Posterior vena cava (tissue), 2 donors: ENCODE measurements at regions not wholly inside any gene's neighbourhood (a gene's known extent, or its start where the extent isn't known, plus 50 kb on each side); places are given as distances from the start of the nearest gene placed in this dataset.
"Not testable (repeated sequence)": the region's sequence is repeated elsewhere in the genome, so short reads cannot be mapped to it uniquely, and the experiment has no call there.

Experiments
- DNase-seq: peaks from one replicate; pipeline ENCODE4 v3.0.0-alpha.2; 2020; ENCODE audit warnings: low spot score
- intact Hi-C, 2 donors: fragments of 100-400 bp; cut with DNase I; formaldehyde crosslinking; loops; one replicate each; pipeline versions ENCODE4 v1.14.1 to v1.14.2; 2022 to 2023
- donor health status: DM: yes; HTN: yes; CAD: no.
- donor health status: DM: yes; HTN: yes; CAD: no.

DNA sequence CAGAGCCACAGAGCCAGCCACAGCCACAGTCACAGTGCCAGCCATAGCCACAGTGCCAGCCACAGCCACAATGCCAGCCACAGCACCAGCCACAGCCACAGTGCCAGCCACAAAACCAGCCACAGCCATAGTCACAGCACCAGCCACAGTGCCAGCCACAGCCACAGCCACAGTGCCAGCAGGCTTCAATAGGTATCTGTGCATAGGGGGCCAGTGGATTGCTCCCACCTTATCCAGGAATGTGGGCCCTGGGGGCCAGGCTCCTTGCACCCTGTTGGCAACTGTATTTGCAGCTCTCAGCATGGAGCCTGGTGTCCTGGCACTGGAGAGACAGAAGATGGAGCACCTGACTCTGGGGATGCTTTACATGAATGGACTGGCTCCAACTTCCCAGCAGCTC, 111.7 kb upstream of the IRX2 start:
- peak; percentile 56 for DNase-seq
- intact Hi-C loops = no loop called here

- peak; percentile 50 for DNase-seq
- intact Hi-C loops = not testable (repeated sequence)
These were observed 110.7 kb upstream of the IRX2 start for GRCh38 chr5:2862176-2862575.

GRCh38 chr5:2861605-2862004, 110.1 kb upstream of the IRX2 start:
- intact Hi-C loops = no loop called here
- no peak for DNase-seq

DNA sequence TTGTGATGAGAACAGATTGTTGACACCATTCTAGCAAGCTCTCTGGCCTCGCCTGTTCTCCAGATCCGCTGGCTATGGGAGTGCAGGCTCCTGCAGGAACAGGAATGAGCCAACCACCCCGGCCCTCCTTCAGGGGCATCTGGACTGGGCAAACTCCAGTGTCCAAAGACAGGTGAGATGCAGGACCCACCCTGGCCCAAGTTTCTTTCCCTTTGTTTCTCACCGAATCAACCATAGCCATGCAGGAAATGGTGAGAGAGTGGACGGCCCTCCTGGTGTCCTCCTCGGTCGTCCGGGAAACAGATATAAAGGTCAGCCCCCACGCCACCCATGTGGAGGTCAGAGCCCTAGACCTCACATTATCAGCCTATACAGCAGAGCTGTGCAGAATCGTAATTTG, 108.6 kb upstream of the IRX2 start:
- intact Hi-C loops = no loop called here
- no peak for DNase-seq

GRCh38 chr5:2857837-2858236, 106.4 kb upstream of the IRX2 start:
- intact Hi-C loops = loop anchor here in 1 of 2 donors (2.0 to 5.0 kb wide), 2 partner anchors 61 to 934 kb away; no protein-coding TSS in a partner anchor
- DNase-seq = no peak

DNA sequence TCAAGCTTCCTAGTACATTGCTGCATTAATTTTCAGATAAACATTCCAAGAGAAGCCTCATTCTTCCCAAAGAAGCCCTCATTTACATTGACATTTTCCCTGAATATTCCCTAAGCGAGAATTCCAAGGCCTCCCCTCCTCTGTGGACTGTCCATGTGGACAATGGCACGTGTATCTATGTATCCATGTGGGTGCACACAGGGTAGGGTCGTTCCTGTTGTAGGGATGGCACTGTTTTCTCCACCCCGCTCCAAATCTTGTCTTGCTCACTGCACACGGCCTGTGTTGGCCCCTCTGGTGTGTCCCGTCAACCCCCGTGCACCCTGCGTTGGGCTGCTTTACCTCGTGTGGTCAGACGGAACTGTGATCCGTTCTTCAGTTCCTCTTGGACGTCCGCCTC, 104.7 kb upstream of the IRX2 start:
- DNase-seq = no peak
- intact Hi-C loops = loop anchor here in 1 of 2 donors (2.0 to 5.0 kb wide), 2 partner anchors 59 to 936 kb away; no protein-coding TSS in a partner anchor

DNA sequence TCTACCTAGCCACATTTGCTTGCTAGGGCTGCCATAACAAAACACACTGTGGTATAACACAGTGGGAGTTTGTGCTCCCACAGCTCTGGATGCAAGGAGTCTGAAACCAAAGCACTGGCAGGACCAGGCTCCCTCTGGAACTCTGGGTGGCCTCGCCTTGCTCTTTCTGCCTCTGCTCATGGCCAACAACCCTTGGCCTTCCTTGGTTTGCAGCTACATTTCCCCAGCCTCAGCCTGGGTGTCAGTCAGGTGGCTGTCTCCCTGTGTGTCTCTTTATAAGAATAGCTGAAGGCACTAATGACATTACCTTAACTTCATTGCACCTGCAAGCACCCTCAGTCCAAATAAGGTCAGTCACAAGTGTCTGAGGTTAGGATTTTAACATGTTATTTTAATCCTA, 101.0 kb upstream of the IRX2 start:
- no peak for DNase-seq
- intact Hi-C loops = no loop called here

DNA sequence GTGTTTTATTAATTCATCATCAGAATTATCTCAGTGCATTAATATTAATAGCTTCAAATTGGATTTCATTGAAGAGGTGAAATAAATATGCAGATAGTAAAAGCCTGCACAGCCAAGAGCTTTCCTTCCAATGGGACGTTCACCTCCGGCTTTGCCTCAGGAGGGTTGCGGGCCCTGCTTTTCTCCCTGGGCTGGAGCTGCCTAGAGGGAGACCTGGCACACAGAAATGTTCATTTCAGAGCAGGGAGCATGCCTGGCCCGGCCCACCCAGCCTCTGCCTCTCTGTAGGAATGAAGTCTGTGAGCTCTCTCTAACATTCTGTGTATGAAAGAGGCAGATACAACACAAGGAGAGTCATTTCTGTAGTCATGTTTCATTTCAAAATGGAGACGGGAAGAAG, 100.4 kb upstream of the IRX2 start:
- DNase-seq = no peak
- intact Hi-C loops = no loop called here

GRCh38 chr5:2849429-2849828, 98.0 kb upstream of the IRX2 start:
- intact Hi-C loops = no loop called here
- no peak for DNase-seq

GRCh38 chr5:2848619-2849018, 97.1 kb upstream of the IRX2 start:
- DNase-seq = no peak
- intact Hi-C loops = no loop called here

DNA sequence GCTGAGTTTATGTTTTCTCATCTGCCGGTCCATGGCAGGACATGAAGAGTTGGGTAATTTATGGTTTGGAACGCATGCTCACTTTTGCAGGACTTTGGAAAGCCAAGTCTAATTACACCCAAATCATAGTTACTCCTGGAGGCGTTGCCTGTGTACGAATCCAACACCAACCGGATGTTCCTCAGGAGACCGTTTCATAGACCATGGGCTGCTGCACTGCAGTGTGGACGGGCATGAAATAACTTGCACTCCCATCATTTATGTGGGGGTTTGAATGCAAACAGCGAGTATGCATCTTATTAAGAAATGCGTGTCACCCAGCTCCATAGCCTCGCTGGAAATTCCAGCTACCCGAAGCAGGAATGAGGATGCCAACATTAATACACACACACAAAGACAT, 96.1 kb upstream of the IRX2 start:
- no peak for DNase-seq
- intact Hi-C loops = no loop called here

GRCh38 chr5:2841208-2841607, 89.7 kb upstream of the IRX2 start:
- intact Hi-C loops = no loop called here
- DNase-seq = no peak

DNA sequence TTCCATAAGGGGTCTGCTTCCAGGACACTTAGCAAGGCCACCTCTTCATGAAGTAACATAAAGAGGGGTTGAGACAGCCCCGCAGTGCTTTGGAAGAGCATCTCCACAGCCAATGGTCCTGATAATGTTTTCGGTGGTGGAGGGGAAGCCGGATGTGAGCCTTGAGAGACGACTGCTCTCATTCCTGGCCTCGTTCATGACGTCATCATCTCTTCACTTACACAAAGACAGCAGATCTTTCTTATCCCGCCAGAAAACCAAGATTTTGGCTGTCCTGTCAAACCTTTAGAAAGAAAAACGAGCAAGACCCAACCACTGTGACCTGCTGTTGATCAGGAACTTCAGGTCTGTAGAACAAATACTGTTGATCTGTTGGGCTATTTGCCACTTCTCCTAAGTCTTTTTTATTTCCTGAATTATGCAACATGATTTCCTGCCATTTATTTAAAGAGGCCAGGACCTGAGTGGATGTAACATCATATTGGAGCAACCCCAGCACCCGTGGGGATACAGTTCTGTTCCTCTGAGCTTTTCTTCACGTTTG, 89.0 kb upstream of the IRX2 start:
- intact Hi-C loops = no loop called here
- DNase-seq = no peak

DNA sequence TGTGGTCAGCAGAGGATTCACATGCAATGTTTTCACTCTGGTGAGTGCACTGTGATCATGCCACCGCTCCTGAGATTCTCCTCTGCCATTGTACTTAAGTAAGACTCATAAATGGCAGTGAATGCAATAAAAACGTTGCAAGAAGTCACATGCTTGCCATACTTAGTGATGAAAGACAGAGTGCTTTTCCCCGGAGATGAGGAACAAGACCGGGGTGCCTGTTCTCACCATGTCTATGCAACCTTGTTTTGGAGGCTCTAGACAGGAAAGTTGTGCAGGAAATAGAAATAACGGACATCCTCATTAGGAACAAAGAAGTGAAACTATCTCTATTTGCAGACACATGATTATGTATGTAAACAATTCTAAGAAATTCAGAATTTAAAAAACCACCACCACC, 84.7 kb upstream of the IRX2 start:
- no peak for DNase-seq
- intact Hi-C loops = no loop called here

DNA sequence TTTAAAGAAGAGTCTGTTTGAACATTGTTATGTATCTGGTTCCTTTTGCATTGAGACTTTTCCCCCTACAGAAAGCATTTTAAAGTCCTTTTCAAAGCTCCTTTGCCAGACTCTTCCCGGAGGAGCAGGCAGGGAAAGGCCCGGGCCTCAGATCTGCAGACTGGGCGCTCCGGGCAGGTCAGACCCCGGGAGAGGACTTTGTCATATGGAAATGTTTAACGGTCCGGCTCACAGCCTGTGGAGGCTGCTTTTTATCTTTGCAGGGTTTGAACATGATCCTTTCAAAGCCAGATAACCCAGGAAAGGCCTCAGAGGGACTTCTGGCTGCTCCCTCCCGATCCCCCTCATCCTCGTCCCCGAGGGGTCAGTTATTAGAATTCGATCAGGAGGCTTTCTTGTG, 82.1 kb upstream of the IRX2 start:
- DNase-seq = no peak

DNA sequence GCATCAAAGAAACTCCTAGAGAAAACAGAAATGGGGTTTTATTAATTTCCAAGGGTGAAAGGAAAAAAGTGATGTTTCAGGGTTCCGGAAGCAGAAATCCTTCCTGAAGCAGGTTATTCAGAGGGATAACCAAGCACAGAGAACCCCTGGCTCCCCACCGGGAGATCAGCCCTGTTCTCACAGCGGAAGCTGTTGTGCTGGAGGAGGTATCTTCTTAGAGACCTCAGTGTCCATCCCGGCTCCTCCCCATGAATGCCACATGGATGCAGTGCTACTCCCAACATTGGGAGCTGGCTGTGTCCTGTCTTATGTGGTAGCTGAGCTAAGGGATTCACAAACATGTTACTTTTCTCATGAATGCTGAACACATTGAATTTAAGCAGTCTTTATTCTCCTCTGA, 80.9 kb upstream of the IRX2 start:
- intact Hi-C loops = no loop called here

More for the DNA sequence above, 82.1 kb upstream of the IRX2 start:
- intact Hi-C loops = no loop called here

DNA sequence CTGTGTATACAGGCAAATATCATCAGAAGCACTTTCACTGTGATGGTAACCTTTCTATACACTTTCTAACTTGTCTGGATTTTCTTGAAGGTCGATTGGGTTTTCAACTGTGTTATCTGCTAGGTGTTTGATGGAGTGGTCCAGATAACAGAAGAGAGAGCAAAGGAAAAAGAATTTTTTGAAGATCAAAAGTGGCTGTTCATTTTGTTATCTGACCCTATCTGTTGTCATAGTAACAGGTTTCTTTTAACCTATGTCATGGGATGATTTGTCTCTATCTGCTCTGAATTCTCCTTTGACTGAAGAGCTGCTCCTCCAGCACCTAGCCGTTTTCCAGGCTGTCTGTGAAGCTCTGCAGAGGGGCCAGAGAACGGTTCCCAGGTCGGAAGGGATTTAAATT, 77.8 kb upstream of the IRX2 start:
- DNase-seq = no peak
- intact Hi-C loops = no loop called here

More for the DNA sequence above, 80.9 kb upstream of the IRX2 start:
- no peak for DNase-seq

- DNase-seq = no peak
- intact Hi-C loops = no loop called here
These were observed 67.5 kb upstream of the IRX2 start for GRCh38 chr5:2818936-2819335.

DNA sequence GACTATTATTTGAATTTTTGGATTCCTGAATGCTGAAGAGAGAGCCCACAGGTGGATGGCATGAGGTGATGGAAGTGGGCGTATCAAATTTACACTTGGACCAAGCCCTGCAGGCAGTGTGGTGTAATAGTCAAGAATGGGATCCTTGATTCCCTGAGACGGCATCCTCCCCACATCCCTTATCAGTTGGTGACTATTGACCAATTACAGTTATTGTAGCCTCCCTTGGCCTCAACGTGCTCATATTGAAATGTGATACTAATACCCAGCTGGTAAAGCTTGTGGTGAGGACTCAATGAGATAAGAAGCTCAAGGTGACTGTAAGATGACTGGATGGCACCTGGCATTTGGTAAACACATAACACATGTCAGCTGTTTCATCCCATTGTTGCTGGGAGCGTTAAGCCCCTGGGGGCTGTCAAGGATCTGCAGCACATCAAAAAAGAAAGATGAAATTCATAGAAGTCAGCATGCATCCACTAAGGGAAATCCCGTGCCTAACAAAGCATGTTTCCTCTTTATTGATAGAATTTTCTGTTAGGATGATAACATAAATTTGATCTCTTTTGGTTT, 65.6 kb upstream of the IRX2 start:
- DNase-seq = no peak
- intact Hi-C loops = no loop called here

DNA sequence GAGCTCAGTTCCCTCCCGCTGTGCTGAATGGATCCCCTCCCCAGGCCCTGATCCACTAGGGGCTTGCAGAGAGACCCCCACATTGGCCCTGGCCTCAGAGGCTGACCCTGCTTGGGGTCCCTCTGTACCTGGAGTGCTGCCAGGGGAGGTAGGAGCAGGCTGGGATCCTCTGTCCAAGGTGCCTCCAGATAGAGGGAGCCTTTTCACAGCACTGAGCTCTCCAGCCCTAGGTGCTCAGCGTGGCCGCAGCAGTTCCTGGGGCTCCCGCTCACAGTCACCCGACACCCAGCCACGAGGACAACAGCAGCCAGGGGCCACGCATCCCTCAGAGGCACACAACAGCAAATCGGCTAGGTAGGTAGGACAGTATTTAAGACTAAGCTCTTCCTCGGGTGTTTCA, 62.2 kb upstream of the IRX2 start:
- intact Hi-C loops = no loop called here
- no peak for DNase-seq

- intact Hi-C loops = no loop called here
- DNase-seq = no peak
These were observed 59.2 kb upstream of the IRX2 start for GRCh38 chr5:2810644-2811043.

DNA sequence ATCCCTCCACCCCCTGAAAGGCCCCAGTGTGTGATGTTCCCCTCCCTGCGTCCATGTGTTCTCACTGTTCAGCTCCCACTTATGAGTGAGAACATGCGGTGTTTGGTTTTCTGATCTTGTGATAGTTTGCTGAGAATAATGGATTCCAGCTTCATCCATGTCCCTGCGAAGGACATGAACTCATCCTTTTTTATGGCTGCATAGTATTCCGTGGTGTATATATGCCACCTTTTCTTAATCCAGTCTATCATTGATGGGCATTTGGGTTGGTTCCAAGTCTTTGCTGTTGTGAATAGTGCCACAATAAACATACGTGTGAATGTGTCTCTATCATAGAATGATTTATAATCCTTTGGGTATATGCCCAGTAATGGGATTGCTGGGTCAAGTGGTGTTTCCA, 55.8 kb upstream of the IRX2 start:
- DNase-seq, intact Hi-C loops: not testable (repeated sequence)
